Inferior parietal cortex (tissue), 1 donor: ENCODE measurements at regions not wholly inside any gene's neighbourhood (a gene's known extent, or its start where the extent isn't known, plus 50 kb on each side); places are given as distances from the start of the nearest gene placed in this dataset.
"Not testable (repeated sequence)": the region's sequence is repeated elsewhere in the genome, so short reads cannot be mapped to it uniquely, and the experiment has no call there.

Experiments used
- DNase-seq: peaks from one replicate; pipeline ENCODE4 v3.0.0-alpha.2; 2016; ENCODE audit errors: extremely low spot score

- DNase-seq: no peak
Measured at GRCh38 chr5:28009576-28009975, 971.2 kb upstream of the CDH9 start.

GRCh38 chr5:27996665-27997064, 958.3 kb upstream of the CDH9 start:
- no peak for DNase-seq

DNA sequence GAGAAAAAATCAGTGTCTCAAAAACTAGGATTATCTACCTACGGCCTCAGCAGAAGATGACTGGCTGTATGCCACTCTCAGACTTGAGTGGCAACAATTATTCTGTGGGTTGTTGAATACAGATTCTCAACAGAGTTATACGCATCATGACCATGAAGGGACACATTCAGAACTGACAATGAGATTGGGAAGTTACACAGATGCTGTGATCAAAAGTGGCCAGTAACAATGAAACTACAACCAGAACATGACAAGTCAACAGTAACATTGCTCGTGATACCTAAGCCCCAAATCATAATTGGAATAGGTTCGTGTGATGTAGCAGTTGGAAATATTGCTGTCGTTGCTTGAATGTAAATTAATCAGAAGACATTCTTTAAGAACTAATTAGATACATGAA, 957.5 kb upstream of the CDH9 start:
- DNase-seq: no peak

DNA sequence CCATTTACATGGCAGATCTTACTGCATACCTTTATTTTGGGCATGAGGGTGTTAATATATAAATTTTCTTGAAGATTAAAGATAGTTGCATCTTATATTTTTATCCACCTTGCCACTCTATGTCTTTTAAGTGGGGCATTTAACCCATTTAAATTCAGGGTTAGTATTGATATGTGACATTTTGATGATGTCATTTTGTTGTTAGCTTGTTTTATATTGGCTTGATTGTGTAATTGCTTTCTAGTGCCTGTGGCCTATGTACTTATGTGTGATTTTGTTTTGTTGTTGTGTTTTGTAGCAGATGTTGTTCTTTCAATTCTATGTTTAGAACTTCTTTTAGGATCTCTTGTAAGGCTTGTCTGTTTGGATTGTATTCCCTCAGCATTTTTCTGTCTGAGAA, 939.9 kb upstream of the CDH9 start:
- DNase-seq: no peak

- DNase-seq: no peak
Measured at GRCh38 chr5:27969157-27969556, 930.8 kb upstream of the CDH9 start.

GRCh38 chr5:27963050-27963783, 924.8 kb upstream of the CDH9 start:
- no peak for DNase-seq

- DNase-seq: no peak
Measured at GRCh38 chr5:27962198-27962597, 923.8 kb upstream of the CDH9 start.

GRCh38 chr5:27947088-27947487, 908.7 kb upstream of the CDH9 start:
- DNase-seq: peak; percentile 19

DNA sequence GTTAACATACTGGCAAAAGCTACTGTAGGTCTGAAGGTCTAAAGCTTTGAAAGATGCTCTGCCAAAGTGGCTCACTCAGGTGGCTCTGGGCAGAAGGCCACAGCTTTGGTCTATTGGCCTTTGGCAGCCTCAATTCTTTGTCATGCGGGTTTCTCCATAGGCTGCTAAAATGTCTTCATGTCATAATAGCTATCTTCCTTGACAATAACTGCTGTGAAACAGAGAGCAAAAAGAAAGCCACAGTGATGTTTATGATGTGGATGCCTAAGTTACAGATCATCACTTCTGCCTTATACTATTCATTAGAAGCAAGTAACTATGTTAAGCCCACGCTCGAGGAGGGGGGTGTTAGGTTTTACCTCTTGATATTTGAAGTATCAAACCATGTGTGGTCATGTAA, 906.1 kb upstream of the CDH9 start:
- DNase-seq: no peak

DNA sequence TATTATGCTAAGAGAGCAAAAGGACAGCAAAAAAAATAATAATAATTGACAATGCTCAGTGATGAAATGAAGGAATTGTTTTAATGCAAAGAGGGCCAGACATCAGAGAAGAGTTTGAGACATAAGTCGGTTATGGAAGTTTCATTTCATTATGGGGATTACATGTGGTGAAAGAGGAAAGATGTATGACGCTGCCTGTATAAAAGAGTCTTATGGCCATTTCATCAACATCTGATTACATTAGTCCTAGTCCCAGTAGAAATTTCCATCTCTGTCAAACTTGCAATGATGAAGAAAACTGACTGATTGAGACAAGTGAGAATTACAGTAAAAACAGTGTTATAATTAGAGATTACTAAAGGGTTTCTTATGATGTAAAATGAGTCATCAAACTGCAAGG, 900.6 kb upstream of the CDH9 start:
- no peak for DNase-seq

DNA sequence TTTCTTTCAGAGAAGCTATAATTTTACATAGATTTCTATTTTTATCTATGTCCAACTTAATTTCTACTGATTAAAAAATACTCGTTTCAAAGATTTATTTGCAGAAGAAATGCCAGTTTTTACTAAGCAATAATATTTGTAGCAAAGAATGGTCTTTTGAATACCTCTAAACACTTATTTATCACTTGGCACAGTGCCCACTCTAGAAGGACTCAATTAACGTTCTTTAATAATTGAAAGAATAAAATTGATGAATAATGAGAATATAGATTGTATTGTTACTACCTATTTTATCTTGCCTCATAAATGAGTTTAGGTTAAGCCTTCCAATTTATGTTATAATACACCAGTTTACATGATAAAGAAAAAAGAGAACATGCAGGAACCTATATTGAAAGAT, 889.7 kb upstream of the CDH9 start:
- DNase-seq: no peak

DNA sequence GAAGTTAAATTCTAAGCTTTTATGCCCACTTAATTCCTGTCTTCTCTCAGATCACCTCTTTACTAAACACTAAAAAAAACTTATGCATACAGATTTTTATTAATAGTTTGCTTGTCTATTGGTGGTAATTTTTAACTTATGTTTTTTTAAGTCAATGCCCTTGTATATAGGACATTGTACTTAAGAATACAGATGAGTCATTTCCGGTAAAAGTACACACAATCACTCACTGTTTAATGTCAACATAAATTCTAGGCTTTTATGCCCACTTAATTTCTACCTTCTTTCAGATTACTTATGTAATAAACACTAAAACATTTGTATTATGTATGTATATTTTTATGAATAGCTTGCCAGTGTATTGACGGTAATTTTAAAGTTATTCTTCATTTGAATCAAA, 872.8 kb upstream of the CDH9 start:
- DNase-seq: no peak

- no peak for DNase-seq
Measured at GRCh38 chr5:27908341-27908740, 870.0 kb upstream of the CDH9 start.

- no peak for DNase-seq
Measured at GRCh38 chr5:27906931-27907601, 868.7 kb upstream of the CDH9 start.

- DNase-seq: no peak
Measured at GRCh38 chr5:27906481-27906880, 868.1 kb upstream of the CDH9 start.

DNA sequence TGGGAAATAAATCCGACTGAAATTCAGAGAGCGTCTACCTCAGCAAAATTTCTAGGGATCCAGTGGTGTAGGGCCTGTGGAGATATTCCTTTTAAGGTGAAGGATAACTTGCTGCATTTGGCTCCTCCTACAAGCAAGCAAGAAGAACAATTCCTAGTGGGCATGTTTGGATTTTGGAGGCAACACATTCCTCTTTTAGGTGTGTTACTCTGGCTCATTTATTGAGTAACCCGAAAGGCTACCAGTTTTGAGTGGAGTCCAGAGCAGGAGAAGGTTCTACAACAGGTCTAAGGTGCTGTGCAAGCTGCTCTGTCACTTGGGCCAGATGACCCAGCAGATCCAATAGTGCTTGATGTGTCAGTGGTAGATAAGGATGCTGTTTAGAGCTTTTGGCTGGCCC, 862.4 kb upstream of the CDH9 start:
- no peak for DNase-seq

GRCh38 chr5:27876071-27876470, 837.7 kb upstream of the CDH9 start:
- DNase-seq: no peak

DNA sequence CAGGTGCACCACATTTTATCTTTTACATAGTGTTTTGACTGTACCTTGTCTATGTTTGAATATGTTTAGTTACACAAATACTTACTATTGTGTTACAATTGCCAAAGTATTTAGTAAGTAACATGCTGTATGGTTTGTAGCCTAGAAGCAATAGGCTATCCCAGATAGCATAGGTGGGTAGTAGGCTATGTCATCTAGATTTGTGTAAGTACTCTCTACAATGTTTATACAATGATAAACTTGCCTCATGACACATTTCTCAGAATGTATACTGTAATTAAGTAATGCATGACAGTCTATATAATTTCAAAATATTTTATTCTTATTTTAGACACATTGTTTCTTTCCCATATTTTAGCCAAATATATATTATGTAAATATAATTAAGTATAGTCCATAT, 836.8 kb upstream of the CDH9 start:
- no peak for DNase-seq

DNA sequence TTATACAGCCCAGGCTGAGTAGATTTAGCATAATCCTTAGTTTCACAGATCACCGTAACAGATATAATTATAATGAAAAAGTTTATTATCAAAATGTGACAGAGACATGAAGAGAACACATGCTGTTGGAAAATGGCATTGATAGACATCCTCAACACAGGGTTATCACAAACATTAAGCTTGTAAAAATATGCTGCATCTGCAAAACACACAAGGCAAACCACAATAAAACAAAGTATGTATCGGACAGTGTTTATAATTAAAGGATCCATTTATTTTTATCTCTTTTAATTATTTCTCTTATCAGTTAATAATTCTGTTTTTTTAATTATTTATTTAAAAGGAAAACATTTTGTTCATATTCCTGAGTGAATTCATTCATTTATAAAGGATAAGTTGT, 829.9 kb upstream of the CDH9 start:
- DNase-seq: no peak

- DNase-seq: no peak
Measured at GRCh38 chr5:27855491-27855890, 817.1 kb upstream of the CDH9 start.

DNA sequence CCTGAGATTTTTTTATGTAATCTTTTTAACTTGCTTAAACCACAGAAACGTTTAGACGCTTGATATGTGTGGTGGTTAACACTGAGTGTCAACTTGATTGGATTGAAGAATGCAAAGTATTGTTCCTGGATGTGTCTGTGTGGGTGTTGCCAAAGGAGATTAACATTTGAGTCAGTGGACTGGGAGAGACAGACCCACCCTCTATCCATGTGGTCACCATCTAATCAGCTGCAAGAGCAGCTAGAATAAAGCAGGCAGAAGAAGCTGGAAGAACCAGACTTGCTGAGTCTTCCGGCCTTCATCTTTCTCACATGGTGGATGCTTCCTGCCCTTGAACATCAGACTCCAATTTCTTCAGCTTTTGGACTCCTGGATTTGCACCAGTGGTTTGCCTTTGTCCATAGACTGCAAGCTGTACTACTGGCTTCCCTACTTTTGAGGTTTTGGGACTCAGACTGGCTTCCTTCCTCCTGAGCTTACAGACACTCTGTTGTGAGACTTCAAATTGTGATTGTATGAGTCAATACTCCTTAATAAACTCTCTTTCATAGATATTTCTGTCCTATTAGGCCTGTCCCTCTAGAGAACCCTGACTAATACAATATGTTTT, 816.0 kb upstream of the CDH9 start:
- DNase-seq: no peak

DNA sequence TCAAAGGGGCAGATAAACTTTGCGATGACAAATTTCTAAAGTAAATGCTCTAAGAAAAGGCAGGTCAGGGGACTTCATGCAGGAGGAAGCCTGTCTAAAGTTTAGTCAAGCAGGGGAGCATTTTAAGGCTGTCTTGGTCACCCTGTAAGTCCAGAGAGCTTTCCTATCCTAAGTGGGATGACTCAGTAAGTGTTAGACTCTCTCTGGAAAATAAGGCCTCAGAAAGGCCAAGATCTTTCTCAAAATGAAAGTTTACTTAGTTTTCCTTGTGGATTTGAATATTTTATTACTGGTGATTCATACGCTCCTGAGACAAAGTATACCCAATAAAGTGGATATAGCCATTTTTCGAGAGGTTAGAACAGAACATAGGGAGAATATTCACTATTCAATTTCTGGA, 806.9 kb upstream of the CDH9 start:
- DNase-seq: no peak

GRCh38 chr5:27836704-27837103, 798.3 kb upstream of the CDH9 start:
- not testable (repeated sequence) for DNase-seq
